ENCODE measurements at regions not wholly inside any gene's neighbourhood (a gene's known extent, or its start where the extent isn't known, plus 50 kb on each side); places are given as distances from the start of the nearest gene placed in this dataset.

GRCh38 chr18:75805265-75805664 lies 377.8 kb upstream of the SMIM21 start:
- DNase-seq (ENCODE audit: low read depth), result no peak

DNA sequence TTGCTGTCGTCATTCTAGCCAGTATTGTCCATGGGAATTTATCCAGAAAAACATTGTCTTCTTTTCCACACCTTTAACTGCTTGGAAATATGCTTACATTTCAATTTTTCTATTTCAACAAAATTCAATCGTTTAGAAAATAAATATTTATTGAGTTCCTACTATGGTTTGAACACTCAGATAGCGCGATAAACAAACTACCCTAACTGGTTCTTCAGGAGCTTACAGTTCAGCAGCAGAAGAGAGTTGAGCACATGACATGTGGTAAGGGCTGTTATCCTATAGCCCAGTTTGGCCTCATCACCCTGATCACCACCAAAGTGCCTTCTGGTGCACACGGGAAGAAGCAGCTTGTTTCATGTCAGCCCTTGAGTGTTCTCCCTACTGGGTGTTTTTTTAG lies 375.2 kb upstream of the SMIM21 start:
- DNase-seq (ENCODE audit: low read depth), result no peak

GRCh38 chr18:75801178-75801577 lies 373.7 kb upstream of the SMIM21 start:
- DNase-seq (ENCODE audit: low read depth), result no peak

DNA sequence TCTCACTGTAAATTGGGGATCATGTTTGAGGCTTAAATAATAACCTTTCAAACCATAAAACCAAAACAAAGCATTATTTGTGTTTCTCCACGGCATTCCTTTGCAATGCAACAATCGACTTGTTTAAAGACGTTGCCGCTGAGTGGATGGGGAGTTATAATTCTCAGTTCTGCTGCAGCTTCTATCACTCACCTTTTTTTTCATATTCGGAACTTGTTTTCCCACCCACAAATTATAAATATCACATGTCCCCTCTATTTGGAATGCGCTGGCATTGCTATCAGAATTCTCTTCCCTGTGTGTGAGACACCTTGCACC lies 372.8 kb upstream of the SMIM21 start:
- DNase-seq (ENCODE audit: low read depth), result no peak

DNA sequence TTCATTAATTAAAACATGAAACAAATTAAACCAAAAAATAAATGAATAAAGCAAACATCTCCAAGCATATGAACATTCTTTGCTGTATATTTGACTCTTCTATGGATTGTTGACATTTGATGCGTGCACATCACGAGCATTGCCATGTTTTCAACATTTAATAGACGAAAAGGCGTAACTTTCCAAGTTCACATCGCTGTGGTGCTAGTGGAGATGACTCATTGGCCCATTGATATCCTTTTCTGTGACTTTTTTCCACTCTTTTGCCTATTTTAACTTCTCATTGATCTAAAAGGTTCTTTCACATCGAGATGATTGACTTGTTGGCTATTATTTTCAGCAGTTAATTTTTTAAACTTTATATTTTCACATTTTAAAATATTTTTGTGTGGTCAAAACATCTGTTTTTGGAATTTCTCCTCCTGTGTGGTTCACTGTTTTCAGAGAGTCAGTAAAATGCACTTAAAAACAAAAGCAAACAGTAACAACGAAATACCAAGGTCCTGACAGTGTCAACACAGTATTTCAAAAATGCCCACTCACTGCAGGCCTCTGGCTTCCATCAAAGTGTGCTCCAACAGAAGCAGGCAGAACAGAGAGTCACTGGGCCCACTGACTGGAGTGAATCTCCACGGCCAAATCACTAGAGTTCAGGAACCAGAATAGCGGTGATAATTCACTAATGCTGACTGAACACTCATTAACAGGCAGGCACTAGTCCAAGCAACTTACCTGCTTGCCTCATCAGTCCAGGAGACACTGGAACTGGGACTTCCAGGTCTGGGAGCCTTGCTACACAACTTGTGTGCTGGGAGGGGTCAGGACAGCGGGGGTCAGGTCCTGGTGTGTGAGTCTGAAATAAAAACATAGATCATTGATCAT lies 372.2 kb upstream of the SMIM21 start:
- DNase-seq (ENCODE audit: low read depth), result peak; percentile 28

GRCh38 chr18:75797046-75797445 lies 369.5 kb upstream of the SMIM21 start:
- DNase-seq (ENCODE audit: low read depth), result no peak

DNA sequence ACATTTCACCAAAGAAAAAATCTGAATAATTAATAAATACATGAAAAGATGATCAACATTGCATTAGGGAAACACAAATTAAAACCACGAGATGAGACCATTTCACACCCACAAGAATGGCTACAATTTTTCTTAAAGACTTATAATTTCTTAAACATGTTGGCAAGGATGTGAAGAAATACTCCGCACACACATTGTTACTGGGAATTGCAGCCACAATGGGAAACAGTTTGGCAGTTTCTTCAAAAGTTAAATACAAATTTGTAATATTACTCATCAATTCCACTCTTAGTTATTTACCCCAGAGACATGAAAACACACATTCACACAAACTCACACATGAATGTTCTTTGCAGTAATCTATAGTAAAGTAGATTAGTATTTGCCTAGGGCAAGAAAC lies 363.3 kb upstream of the SMIM21 start:
- DNase-seq (ENCODE audit: low read depth), result no peak

DNA sequence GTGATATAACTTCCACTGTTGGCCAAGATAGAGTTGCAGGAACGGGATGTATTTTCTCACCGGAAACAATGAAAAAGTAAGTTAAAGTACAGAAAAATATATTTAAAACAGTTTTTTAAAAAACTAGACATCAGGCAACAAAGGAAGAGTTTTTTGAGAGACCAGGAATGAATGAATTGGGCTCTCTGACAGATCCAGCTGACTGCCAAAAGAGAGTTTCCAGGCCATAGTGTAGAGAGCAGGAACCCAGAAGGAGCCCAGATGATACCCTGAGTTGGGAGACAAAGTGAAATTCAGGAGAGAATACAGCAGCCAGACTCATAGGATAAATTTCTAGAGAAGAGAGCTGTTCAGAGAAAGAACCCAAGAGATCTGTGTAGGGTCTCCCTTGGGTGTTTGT lies 362.6 kb upstream of the SMIM21 start:
- no peak for DNase-seq (ENCODE audit: low read depth)

DNA sequence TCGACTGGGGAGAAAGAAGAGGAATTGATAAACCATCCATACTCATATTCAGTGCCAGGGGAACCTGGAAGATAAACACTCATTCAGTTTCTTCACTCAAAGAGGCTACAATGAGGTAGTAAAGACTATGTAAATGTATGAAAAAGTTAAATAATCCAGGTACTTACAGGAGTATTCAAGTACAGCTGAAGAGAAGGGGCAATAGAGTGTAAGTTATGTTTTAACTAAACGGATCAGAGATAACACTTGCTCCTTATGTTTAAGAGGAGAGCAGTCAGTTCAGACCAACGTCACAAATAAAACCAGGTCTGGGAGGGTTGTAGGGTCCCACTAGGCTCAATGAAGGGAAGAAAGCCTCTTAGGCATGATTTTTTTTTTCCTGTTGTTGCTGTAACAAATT lies 358.3 kb upstream of the SMIM21 start:
- no peak for DNase-seq (ENCODE audit: low read depth)

GRCh38 chr18:75785206-75785605 lies 357.7 kb upstream of the SMIM21 start:
- no peak for DNase-seq (ENCODE audit: low read depth)

GRCh38 chr18:75784390-75784789 lies 356.9 kb upstream of the SMIM21 start:
- peak; percentile 89 for DNase-seq (ENCODE audit: low read depth)

DNA sequence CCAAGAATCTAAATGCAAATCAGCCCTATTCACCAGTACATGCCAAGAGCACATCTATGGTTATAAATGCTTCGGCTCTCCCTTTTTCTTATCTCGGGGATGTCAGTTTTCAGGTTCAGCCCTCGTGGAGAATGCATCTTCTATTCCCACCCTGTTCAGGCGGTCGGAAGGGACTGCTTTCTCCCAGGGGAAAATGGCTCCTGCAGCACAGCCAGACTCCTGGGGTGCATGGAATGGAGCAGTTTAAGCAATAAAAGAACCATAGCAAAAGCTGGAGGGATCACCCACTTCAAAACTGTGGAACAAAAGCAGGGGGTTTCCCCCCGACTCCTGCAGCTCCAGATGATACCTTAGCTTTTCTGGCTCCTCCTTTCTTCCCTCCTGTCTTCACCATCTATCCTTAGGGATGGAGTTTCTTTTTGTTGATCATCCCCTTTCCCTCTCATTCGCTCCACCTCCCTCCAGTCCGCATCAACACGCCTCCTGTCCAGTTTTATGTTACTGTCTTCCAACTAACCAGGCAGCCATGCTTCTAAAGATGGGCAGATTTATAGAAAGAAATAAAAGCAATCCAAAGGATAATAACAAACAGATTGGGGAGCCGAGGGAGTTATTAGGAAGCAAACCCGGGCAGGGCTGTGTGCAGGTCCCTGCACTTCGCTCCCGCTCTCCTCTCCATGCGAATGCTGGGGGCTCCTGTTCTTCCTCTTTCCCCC lies 356.2 kb upstream of the SMIM21 start:
- no peak for DNase-seq (ENCODE audit: low read depth)

DNA sequence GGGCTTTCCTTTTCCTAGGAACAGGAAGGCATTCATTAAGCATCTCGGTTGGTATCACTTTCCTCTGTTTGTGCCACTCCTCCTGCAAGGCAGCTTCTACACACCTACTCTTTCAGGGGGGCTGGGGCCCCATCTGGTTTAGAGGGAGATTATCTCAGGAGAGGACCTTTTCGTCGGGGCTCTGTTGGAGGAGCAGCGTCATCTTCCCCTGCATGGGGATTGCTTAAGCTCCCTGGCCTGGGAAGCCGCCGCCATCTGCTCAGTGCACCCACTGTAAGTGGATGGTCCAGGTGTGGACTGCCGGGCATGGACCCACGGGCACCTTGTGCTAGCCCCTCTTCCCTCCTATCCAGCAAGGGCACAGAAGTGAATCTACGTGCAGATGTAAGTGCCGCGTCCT lies 355.3 kb upstream of the SMIM21 start:
- DNase-seq (ENCODE audit: low read depth), result no peak

DNA sequence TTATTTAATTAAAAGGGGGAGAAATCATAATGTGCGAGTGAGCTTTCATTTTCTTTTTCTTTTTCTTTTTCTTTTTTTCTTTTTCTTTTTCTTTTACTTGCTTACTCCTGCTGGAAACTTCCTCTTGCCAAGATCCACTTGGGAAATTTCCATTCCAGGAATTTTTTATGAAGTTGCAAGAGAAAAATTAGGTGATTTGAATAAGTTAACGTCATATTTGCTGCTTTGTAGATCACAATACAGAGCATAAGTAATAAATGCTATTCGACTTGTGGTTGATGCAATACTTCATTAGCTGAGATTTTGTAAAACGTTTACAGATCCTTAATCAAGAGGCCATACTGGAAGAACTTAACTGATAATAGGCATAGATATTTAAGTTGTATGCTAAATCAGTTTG lies 354.7 kb upstream of the SMIM21 start:
- DNase-seq (ENCODE audit: low read depth), result no peak

GRCh38 chr18:75779910-75780309 lies 352.4 kb upstream of the SMIM21 start:
- DNase-seq (ENCODE audit: low read depth), result no peak

DNA sequence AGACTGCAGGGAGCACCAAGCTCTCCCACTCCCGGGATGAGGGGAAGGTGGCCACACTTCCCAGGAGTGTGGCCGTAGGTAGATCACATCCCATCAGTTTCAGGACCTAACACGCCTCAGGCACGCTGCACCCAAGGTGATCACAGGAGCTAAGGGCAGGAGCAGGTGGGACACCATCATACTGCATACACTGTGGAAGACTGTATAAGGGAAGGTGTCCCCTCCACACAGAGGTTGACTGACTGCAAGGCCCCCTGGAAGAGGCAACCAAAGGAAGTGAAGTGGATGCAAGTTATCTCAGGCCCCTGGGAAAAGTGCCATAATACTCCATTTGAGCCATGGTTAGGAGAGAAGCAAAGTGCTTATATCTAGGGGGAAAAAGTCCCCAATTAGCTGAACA lies 351.9 kb upstream of the SMIM21 start:
- no peak for DNase-seq (ENCODE audit: low read depth)

DNA sequence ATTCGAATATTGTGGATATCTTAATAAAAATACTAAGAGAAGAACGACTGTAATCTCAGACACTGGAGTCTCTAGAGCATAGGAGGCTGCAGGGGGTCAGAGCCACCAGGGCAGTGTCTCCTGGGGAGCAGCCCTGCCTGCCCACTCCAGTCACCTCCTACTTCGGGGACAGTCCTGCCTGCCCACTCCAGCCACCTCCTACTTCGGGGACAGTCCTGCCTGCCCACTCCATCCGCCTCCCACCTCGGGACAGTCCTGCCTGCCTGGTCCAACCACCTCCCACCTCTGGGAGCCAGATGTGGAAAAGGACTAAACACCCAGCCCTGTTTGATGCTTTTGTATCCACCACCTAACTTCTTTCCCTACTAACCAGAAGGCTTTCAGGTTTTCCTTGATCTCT lies 350.1 kb upstream of the SMIM21 start:
- DNase-seq (ENCODE audit: low read depth), result no peak

DNA sequence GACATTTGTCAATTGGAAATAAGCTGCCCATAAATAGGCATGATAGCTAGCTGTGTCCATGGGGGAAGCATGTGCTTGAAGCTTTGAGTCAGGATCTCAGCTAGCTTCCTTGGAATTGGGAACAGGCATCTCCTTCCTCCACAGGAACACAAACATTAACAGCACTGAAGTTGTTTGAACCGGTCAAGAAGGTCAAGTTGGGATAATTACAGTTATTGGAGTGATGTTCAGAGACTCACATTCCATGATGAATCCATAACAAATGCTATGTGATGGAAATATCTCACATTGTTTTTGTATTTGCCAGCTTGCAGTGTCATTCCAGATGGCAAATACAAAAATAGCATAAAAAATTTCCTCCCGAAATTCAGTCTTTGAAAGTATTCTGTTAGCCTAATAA lies 347.6 kb upstream of the SMIM21 start:
- DNase-seq (ENCODE audit: low read depth), result no peak

GRCh38 chr18:75773618-75774017 lies 346.1 kb upstream of the SMIM21 start:
- no peak for DNase-seq (ENCODE audit: low read depth)

GRCh38 chr18:75762758-75763157 lies 335.3 kb upstream of the SMIM21 start:
- DNase-seq (ENCODE audit: low read depth), result no peak

DNA sequence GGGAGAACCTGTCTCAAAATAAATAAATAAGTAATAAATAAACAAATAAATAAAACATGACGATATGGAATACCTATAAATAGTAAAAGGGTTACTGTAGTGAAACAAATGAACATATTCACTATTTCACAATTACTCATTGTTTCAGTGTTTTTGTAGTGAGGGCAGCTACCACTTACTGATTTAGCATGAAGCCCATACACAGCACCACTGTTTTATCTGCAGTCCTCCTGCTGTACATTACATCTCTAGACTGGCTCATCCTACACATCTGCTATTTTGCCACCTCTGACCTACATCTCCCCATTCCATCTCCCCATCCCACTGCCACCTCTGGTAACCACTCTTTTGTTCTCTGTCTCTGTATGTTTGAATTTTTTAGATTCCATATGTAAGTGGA lies 332.7 kb upstream of the SMIM21 start:
- DNase-seq (ENCODE audit: low read depth), result no peak

- DNase-seq (ENCODE audit: low read depth), result peak; percentile 21
These were observed 330.4 kb upstream of the SMIM21 start for GRCh38 chr18:75757951-75758350.

DNA sequence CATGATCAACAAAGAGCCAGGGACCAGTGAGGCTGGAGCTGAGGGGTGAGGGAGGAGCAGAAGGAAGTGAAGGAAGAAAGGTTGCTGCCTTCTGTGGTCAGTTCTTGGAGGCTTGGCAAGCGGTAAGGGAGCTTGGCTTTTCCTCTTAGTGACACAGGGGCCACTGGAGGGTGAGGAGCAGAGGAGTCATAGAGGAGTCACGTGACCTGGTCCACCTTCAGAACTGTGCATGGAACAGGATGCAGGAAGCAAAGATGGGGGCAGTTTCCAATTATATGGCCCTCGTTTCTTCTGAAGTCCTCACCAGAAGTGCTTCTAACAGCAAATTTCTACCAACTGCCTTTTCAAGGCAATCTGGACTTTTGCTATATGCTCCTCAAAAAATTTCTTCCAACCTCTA lies 326.9 kb upstream of the SMIM21 start:
- DNase-seq (ENCODE audit: low read depth), result no peak
